HG02759 (cell line): ENCODE measurements at regions not wholly inside any gene's neighbourhood (a gene's known extent, or its start where the extent isn't known, plus 50 kb on each side); places are given as distances from the start of the nearest gene placed in this dataset.
"Not testable (repeated sequence)": the region's sequence is repeated elsewhere in the genome, so short reads cannot be mapped to it uniquely, and the experiment has no call there.

Experiments used
- ATAC-seq: cut with Tn5 transposase; IDR thresholded peaks from one replicate; pipeline ENCODE4 v1.9.1; 2021; ENCODE audit warnings: mild to moderate bottlenecking, moderate library complexity; ENCODE audit not compliant: unreplicated experiment

GRCh38 chr6:149233056-149233715 is 84.3 kb upstream of the TAB2 start:
- no peak for ATAC-seq

GRCh38 chr6:149234051-149234962 is 83.2 kb upstream of the TAB2 start:
- ATAC-seq, result no peak

- peak; percentile 86 for ATAC-seq
These were observed 82.4 kb upstream of the TAB2 start for GRCh38 chr6:149235130-149235561.

- ATAC-seq, result no peak
These were observed 80.9 kb upstream of the TAB2 start for GRCh38 chr6:149236589-149236988.

- no peak for ATAC-seq
These were observed 80.0 kb upstream of the TAB2 start for GRCh38 chr6:149237464-149237863.

- ATAC-seq, result no peak
These were observed 77.8 kb upstream of the TAB2 start for GRCh38 chr6:149239573-149240209.

GRCh38 chr6:149242883-149243282 is 74.6 kb upstream of the TAB2 start:
- no peak for ATAC-seq

GRCh38 chr6:149244105-149244504 is 73.4 kb upstream of the TAB2 start:
- no peak for ATAC-seq

- ATAC-seq, result peak; percentile 85
These were observed 70.7 kb upstream of the TAB2 start for GRCh38 chr6:149246691-149247384.

DNA sequence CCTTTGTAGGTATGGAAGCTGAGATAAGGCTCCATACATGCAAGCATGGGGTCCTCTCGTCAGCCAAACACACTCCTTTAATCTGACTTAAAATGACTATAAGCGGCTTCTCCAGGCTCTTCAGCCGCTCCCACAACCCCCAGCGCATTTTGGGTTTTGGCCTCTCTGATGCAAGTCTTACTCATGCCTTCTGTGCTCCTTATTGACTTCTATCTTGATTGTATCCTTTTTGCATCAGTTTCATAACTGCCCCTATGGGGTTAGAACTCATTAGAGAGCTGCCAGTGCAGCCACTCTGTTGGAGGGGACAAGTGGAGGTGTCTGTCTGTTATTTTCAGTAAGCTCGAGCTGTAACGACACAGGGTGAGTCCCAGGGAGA is 70.1 kb upstream of the TAB2 start:
- no peak for ATAC-seq

- ATAC-seq, result not testable (repeated sequence)
These were observed 69.2 kb upstream of the TAB2 start for GRCh38 chr6:149248263-149248662.

- ATAC-seq, result no peak
These were observed 68.7 kb upstream of the TAB2 start for GRCh38 chr6:149248693-149249369.

- no peak for ATAC-seq
These were observed 67.8 kb upstream of the TAB2 start for GRCh38 chr6:149249370-149250357.

DNA sequence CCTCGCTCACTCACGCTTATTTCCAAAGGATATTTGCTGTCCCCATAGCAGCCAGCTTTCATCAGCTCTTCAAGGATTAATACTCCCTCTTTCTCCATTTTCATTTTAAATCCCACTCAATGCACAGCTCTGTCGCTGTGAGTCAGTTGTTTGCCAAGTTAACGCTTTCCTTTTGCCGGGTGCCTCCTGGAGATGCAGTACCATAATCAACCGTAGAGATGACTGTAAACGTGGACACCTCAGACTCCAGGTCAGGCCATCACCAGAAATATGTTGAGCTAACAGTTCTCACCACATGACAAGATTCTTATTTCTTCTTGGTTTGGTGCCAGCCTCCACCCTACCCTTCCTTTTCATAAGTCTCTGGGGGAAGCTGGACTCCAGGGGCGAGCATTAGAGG is 66.6 kb upstream of the TAB2 start:
- no peak for ATAC-seq

GRCh38 chr6:149252622-149253021 is 64.9 kb upstream of the TAB2 start:
- no peak for ATAC-seq

DNA sequence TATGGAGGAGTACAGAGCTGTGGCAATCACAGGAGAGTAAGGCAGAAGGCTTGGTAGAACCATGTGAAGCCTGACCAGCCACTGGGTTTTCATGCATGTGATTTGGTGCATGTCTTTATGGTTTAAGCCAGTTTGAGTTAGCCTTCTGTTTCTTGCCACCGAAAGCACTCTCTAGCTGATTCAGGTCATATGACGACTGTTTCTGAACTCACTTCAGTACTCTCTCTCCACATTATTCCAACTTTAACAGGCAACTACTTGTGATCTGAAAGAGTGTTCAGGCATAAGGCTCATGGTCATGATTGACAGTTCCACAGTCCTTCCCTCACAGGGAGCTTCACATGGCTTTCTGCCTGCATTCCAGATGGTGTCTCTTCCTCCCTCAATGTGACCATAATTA is 63.3 kb upstream of the TAB2 start:
- ATAC-seq, result no peak

GRCh38 chr6:149259753-149260152 is 57.8 kb upstream of the TAB2 start:
- ATAC-seq, result no peak

DNA sequence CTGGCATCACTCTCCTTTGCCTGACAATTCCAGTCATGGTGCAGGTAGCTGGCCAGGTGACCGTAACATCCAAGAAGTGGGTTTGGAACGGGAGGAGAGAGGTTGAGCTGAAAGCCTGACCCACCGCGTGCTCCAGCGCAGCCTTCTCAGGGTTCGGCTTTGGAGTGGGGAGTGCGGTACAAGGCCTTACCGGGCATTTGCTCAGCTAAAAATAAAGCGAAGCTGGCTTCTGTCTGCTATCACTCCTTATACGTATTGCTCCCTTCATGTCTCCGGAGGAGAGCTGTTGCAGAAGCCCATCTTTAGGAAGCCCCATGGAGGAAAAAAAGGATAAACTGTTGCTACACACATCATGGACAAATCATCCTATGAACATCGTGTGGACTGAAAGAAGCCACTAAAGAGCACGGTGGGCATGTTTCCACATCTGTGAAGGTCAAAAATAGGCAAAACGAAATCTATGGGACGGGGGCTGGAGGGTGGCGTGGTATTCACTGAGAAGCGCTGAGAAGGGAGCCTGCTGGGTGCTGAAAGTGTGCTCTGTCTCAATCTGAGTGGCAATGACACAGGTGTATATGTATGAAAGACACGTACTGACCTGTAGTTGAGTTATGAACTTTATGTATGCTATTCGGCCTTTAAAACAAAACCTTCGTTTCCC is 57.2 kb upstream of the TAB2 start:
- no peak for ATAC-seq
